Fibroblast of villous mesenchyme (primary cell): ENCODE measurements at regions not wholly inside any gene's neighbourhood (a gene's known extent, or its start where the extent isn't known, plus 50 kb on each side); places are given as distances from the start of the nearest gene placed in this dataset.

Experiments used
- DNase-seq: peaks from one replicate; pipeline ENCODE4 v3.0.0-alpha.2; 2010; ENCODE audit warnings: low read depth
- H3K4me3 ChIP-seq: 2 replicates; pipeline ENCODE4 v1.5.1; 2011; ENCODE audit warnings: low read depth, mild to moderate bottlenecking, low read length
- CTCF ChIP-seq: IDR thresholded peaks from 2 replicates; pipeline ENCODE4 v1.5.1; 2012; ENCODE audit warnings: low read depth, mild to moderate bottlenecking, low read length; ENCODE audit not compliant: insufficient read depth

GRCh38 chr1:31127266-31127665 lies 61.7 kb upstream of the PUM1 start:
- peak; percentile 45 for DNase-seq
- TF ChIP-seq CTCF = peak; percentile 17
- no peak overlapping the region for H3K4me3 ChIP-seq

- no peak overlapping the region for H3K4me3 ChIP-seq
- peak; percentile 65 for DNase-seq
- no peak for TF ChIP-seq CTCF
Observed at GRCh38 chr1:31122741-31123140, 57.2 kb upstream of the PUM1 start.

- H3K4me3 ChIP-seq = no peak overlapping the region
- no peak for DNase-seq
- no peak for TF ChIP-seq CTCF
Observed at GRCh38 chr1:31122101-31122735, 56.7 kb upstream of the PUM1 start.

GRCh38 chr1:31120783-31121180 lies 55.3 kb upstream of the PUM1 start:
- H3K4me3 ChIP-seq = no peak overlapping the region
- no peak for TF ChIP-seq CTCF
- DNase-seq = no peak

GRCh38 chr1:31116022-31116421 lies 50.5 kb upstream of the PUM1 start:
- TF ChIP-seq CTCF = no peak
- H3K4me3 ChIP-seq = no peak overlapping the region

More at GRCh38 chr1:31116022-31116421, 50.5 kb upstream of the PUM1 start:
- no peak for DNase-seq
